DND-41 (cell line): ENCODE measurements at regions not wholly inside any gene's neighbourhood (a gene's known extent, or its start where the extent isn't known, plus 50 kb on each side); places are given as distances from the start of the nearest gene placed in this dataset.
"Not testable (repeated sequence)": the region's sequence is repeated elsewhere in the genome, so short reads cannot be mapped to it uniquely, and the experiment has no call there.

Experiments
- ATAC-seq: fragments of 200-7000 bp; cut with Tn5 transposase; 3 replicates; pipeline ENCODE4 v1.9.1; 2021; ENCODE audit warnings: low read depth; ENCODE audit not compliant: insufficient read depth
- DNase-seq: peaks from one replicate; pipeline ENCODE4 v3.0.0-alpha.2; 2020
- H2AFZ ChIP-seq: 2 replicates; pipeline ENCODE4 v1.6.0; 2012; ENCODE audit warnings: low read depth, low read length
- H3K27ac ChIP-seq: 2 replicates; pipeline ENCODE4 v1.5.1; 2012; ENCODE audit warnings: low read length, inconsistent platforms
- H3K27me3 ChIP-seq: fragments of 200-600 bp; sonication (generic); 2 replicates; pipeline ENCODE4 v1.6.0; 2012; ENCODE audit warnings: low read length, mild to moderate bottlenecking, inconsistent platforms; ENCODE audit not compliant: insufficient read depth, poor library complexity
- H3K36me3 ChIP-seq: 2 replicates; pipeline ENCODE4 v1.5.1; 2012; ENCODE audit warnings: low read length, inconsistent platforms; ENCODE audit not compliant: insufficient read depth
- H3K4me1 ChIP-seq: 2 replicates; pipeline ENCODE4 v1.5.1; 2012; ENCODE audit warnings: mild to moderate bottlenecking, low read length; ENCODE audit not compliant: insufficient read depth
- H3K4me2 ChIP-seq: 2 replicates; pipeline ENCODE4 v1.6.0; 2012; ENCODE audit warnings: mild to moderate bottlenecking, moderate library complexity, low read length, inconsistent platforms; ENCODE audit not compliant: insufficient read depth
- H3K4me3 ChIP-seq, 2 experiments: fragments of 200-600 bp in 1 of 2; shearing (Covaris generic) in 1 of 2; 2 replicates each; pipeline ENCODE4 v1.5.1; 2012 to 2016; ENCODE audit warnings: inconsistent platforms in 2 of 2, low read length in 2 of 2, mild to moderate bottlenecking in 2 of 2, low read depth in 1 of 2, moderate library complexity in 1 of 2
- H3K79me2 ChIP-seq: 2 replicates; pipeline ENCODE4 v1.6.0; 2012; ENCODE audit warnings: low read length, inconsistent platforms; ENCODE audit not compliant: insufficient read depth
- H3K9ac ChIP-seq: 2 replicates; pipeline ENCODE4 v1.6.0; 2012; ENCODE audit warnings: low read depth, mild to moderate bottlenecking, inconsistent platforms, low read length, moderate library complexity
- H3K9me3 ChIP-seq: 2 replicates; pipeline ENCODE4 v1.5.1; 2012; ENCODE audit warnings: low read length, moderate library complexity, mild to moderate bottlenecking, inconsistent platforms; ENCODE audit not compliant: insufficient read depth, severe bottlenecking
- H4K20me1 ChIP-seq: 2 replicates; pipeline ENCODE4 v1.6.0; 2012; ENCODE audit warnings: low read length; ENCODE audit not compliant: insufficient read depth
- CTCF ChIP-seq: IDR thresholded peaks from 2 replicates; pipeline ENCODE4 v1.5.1; 2012; ENCODE audit warnings: borderline replicate concordance, low read length, moderate library complexity, mild to moderate bottlenecking; ENCODE audit not compliant: poor library complexity, severe bottlenecking; ENCODE audit errors: extremely low read depth
- EZH2 ChIP-seq: IDR thresholded peaks from 3 replicates; pipeline ENCODE4 v1.6.1; 2012; ENCODE audit warnings: borderline replicate concordance, low read depth, mild to moderate bottlenecking, moderate library complexity, low read length, inconsistent platforms; ENCODE audit not compliant: severe bottlenecking

- Histone ChIP-seq H3K4me2 (no peak overlapping the region), H3K27ac (no peak overlapping the region; the same call in 1 of the 2 replicates), H3K4me3 (no peak overlapping the region), H3K79me2 (no peaks in the 10 kb centered on the region), H3K9ac (no peak overlapping the region), H2AFZ (no peak overlapping the region; the same call in 1 of the 2 replicates), H3K9me3 (no peaks in the 10 kb centered on the region), H4K20me1 (no peaks in the 10 kb centered on the region), H3K36me3 (no peaks in the 10 kb centered on the region), H3K27me3 (no peaks in the 10 kb centered on the region), H3K4me1 (0 out of 2 replicates have a peak, but pooled peaks cover 4% of the 10 kb centered on the region)
- DNase-seq = no peak
- TF ChIP-seq CTCF (no peak), EZH2 (no peak)
- ATAC-seq = no peak
Observed at GRCh38 chr4:83196921-83197320, 82.4 kb upstream of the PLAC8 start.

GRCh38 chr4:83195269-83195668 lies 80.7 kb upstream of the PLAC8 start:
- DNase-seq = no peak
- H3K27ac ChIP-seq = no peak overlapping the region
- no peaks in the 10 kb centered on the region for H3K27me3 ChIP-seq
- no peak for ATAC-seq
- H3K4me3 ChIP-seq = no peak overlapping the region
- H3K9ac ChIP-seq = no peak overlapping the region
- H2AFZ ChIP-seq = no peak overlapping the region
- no peak overlapping the region for H3K4me2 ChIP-seq
- 0 out of 2 replicates have a peak, but pooled peaks cover 4% of the 10 kb centered on the region for H3K4me1 ChIP-seq
- H4K20me1 ChIP-seq = no peaks in the 10 kb centered on the region
- H3K9me3 ChIP-seq = no peaks in the 10 kb centered on the region
- no peaks in the 10 kb centered on the region for H3K36me3 ChIP-seq
- no peaks in the 10 kb centered on the region for H3K79me2 ChIP-seq
- TF ChIP-seq EZH2 (no peak), CTCF (no peak)

GRCh38 chr4:83194588-83194987 lies 80.1 kb upstream of the PLAC8 start:
- ATAC-seq, H3K4me1 ChIP-seq, H2AFZ ChIP-seq: not testable (repeated sequence)

GRCh38 chr4:83192634-83193033 lies 78.1 kb upstream of the PLAC8 start:
- H3K27ac ChIP-seq = no peak overlapping the region
- no peaks in the 10 kb centered on the region for H4K20me1 ChIP-seq
- H3K9me3 ChIP-seq = no peaks in the 10 kb centered on the region
- 0 out of 2 replicates have a peak, but pooled peaks cover 4% of the 10 kb centered on the region for H3K4me1 ChIP-seq
- no peak for ATAC-seq
- TF ChIP-seq EZH2 = no peak
- no peak overlapping the region for H2AFZ ChIP-seq
- H3K9ac ChIP-seq = no peak overlapping the region
- no peaks in the 10 kb centered on the region for H3K27me3 ChIP-seq
- no peak for DNase-seq
- no peak overlapping the region for H3K4me3 ChIP-seq
- no peaks in the 10 kb centered on the region for H3K36me3 ChIP-seq
- no peak overlapping the region for H3K4me2 ChIP-seq
- H3K79me2 ChIP-seq = no peaks in the 10 kb centered on the region

More at GRCh38 chr4:83194588-83194987, 80.1 kb upstream of the PLAC8 start:
- H3K4me3 ChIP-seq, H3K9ac ChIP-seq, H3K9me3 ChIP-seq, H4K20me1 ChIP-seq, H3K36me3 ChIP-seq, H3K79me2 ChIP-seq, H3K4me2 ChIP-seq, H3K27ac ChIP-seq, H3K27me3 ChIP-seq, DNase-seq: not testable (repeated sequence)
